ENCODE measurements at regions not wholly inside any gene's neighbourhood (a gene's known extent, or its start where the extent isn't known, plus 50 kb on each side); places are given as distances from the start of the nearest gene placed in this dataset.

- DNase-seq: no peak
These were observed 339.0 kb upstream of the PRKCQ start for GRCh38 chr10:6919077-6919476.

GRCh38 chr10:6918305-6918704 is 338.2 kb upstream of the PRKCQ start:
- DNase-seq: peak in 2 of 3 experiments; percentile 21 to 23

- no peak for DNase-seq
These were observed 337.0 kb upstream of the PRKCQ start for GRCh38 chr10:6917125-6917524.

GRCh38 chr10:6916601-6917000 is 336.5 kb upstream of the PRKCQ start:
- DNase-seq: no peak

GRCh38 chr10:6915307-6915706 is 335.2 kb upstream of the PRKCQ start:
- DNase-seq: no peak

DNA sequence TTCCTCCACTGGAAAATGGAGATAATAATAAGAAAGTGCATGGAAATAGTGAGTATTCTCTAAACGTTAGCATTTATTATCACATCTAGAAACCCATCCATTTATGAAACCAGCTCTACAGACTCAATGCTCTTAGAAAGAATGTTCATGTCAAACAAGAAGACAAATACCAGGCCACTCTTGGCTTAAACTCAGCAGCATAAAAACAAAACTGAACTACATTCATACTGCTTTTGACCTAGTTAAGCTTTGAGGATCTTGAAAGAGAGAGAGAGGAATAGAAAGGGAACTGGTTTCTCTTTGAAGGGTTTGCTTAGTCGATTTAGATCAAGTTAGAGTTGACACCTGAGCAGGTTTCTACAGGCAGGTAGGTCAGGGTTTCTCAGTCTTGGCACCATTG is 332.9 kb upstream of the PRKCQ start:
- no peak for DNase-seq

DNA sequence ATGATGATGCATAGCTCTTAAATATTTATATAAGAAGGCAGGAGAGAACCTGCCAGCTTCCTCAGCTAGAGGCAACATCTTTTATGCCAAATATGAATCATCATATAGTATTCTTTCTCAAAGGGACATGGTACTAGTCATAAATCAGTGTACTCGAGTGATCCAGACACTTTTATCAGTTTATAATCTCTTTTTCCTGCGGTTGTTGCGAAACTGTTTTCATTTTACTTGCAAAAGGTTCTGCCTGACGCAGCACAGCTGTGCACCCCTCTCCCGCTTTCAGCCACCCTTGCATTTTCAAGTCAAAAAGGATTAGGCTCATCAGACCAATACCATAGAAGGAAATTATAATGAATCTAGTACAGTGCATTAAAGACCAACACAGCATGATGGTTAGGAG is 332.3 kb upstream of the PRKCQ start:
- no peak for DNase-seq

- no peak for DNase-seq
These were observed 331.9 kb upstream of the PRKCQ start for GRCh38 chr10:6912021-6912420.

GRCh38 chr10:6909905-6910560 is 330.0 kb upstream of the PRKCQ start:
- no peak for DNase-seq

DNA sequence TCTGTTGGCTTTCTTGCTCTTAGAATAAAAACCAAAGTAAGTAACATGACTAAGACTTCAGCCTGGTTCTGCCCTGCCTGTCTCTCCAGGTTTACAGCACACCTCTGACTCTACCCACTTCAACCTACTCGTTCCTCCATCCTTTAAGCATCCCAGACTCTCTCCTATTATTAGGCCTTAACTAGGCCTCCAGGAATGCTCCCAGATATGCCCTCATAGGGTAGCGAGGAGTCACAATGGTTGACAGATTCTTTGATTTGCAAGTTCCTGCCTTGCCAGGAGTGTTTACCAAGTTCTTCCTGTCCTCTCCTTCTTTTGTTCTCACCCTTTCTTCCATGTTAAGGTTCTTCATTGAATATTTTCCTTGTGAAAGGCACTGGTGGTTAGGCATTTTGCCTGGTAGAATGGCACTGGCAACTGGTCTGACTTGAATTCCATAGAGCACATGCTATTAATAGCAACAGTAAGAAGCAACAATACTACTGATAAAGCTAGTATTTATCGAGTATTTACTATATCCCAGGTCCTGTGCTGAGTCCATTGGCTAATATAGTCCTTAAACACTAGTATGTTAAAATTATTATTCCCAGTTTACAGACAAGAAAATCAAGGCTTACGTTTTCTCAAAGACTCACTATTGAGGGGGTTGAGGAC is 327.9 kb upstream of the PRKCQ start:
- no peak for DNase-seq

DNA sequence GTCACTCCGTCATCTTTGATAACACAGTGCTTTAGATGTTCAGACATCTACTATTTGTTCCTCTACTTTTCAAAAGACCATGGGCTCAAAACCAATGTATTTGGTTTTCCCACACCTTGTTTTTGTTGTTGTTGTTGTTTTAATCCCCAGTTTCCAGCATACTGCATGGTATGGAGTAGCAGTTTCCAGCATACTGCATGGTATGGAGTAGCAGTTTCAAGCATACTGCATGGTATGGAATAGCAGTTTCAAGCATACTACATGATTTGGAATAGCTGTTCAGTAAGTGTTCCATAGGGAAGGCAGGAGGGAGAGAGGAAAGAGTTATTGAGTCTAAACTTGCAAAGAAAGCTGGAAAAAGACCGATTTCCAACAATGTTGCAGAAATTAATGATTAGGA is 314.3 kb upstream of the PRKCQ start:
- no peak for DNase-seq

GRCh38 chr10:6892864-6893263 is 312.8 kb upstream of the PRKCQ start:
- no peak for DNase-seq

- no peak for DNase-seq
These were observed 311.8 kb upstream of the PRKCQ start for GRCh38 chr10:6891924-6892323.

- no peak for DNase-seq
These were observed 309.6 kb upstream of the PRKCQ start for GRCh38 chr10:6889718-6890117.

GRCh38 chr10:6888434-6888833 is 308.4 kb upstream of the PRKCQ start:
- no peak for DNase-seq

GRCh38 chr10:6885284-6885683 is 305.2 kb upstream of the PRKCQ start:
- no peak for DNase-seq

DNA sequence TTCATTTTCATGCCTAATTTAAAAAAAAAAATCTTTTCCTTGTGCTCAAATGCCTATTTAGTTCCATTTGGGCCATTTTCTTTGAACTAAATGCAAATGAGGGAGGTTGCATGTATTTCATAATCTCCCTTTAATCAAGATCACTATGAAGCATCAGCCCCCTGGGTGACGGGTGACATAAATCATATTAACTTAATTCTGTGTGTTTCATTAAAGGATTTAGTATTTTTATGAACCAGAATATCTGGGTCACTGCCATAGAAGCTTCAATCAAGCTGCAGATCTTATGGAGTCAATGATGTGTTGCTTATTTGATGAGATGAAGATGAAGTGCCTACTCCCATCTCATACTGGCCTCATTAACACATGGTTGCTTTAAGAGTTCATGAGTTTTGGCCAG is 301.9 kb upstream of the PRKCQ start:
- no peak for DNase-seq

GRCh38 chr10:6877722-6878392 is 297.8 kb upstream of the PRKCQ start:
- peak in 1 of 3 experiments; percentile 19 for DNase-seq

DNA sequence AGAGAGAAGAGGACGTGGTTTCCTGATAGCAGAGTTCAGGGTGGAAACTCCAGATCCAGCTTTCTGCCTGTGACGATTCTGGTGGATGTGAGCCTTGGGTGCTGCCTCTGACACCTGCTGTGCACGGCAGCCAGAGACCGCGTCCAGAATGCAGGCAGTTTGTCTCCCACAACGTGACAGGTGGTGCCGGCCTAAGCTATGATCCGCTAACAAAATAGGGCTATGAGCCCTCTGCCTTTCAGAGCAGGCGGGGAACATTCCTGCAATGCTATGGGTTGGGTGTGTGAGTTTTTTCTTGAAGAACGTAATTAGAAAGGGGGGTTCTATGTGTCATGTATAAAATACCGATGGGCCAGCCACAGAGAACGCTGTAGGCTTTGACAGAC is 297.3 kb upstream of the PRKCQ start:
- peak in 2 of 3 experiments; percentile 35 to 59 for DNase-seq

GRCh38 chr10:6875269-6875865 is 295.3 kb upstream of the PRKCQ start:
- DNase-seq: no peak

DNA sequence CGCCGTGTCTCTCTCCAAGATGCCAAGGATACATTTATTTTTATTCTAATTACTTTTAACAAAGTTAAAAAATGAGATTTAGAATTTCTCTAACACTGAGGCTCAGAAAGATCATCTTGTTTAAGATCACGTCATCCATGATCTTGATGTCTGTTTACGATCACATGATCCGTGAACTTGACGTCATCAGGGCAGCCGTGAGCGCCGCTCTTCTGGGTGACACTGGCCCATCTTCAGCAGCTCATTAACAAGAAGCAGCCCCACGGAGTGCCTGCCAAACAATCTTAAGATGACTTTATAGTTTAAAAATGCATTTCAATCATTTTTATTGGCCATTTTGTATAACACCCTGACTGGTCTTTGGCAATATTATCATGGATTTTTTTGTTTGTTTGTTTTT is 291.1 kb upstream of the PRKCQ start:
- DNase-seq: no peak

GRCh38 chr10:6868036-6868725 is 288.1 kb upstream of the PRKCQ start:
- DNase-seq: peak; percentile 12 to 52 (median 39)

DNA sequence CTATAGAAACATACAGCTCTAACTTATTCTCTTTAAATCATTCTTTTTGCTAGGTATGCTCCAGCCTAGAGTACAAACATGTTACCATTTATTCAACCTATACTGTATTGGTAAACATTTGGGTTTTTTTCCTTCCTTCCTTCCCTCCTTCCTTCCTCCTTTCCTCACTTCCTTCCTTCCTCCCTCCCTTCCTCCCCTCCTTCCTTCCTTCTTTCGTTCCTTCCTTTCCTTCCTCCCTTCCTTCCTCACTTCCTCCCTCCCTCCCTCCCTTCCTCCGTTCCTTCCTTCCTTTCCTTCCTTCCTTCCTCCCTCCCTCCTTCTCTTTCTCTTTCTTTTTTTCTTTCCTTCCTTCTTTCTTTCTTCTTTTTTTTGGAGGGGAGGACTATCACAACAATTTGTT is 286.7 kb upstream of the PRKCQ start:
- DNase-seq: no peak

Data from NCI-H1417 (cell line).